ENCODE measurements at regions not wholly inside any gene's neighbourhood (a gene's known extent, or its start where the extent isn't known, plus 50 kb on each side); places are given as distances from the start of the nearest gene placed in this dataset.

DNA sequence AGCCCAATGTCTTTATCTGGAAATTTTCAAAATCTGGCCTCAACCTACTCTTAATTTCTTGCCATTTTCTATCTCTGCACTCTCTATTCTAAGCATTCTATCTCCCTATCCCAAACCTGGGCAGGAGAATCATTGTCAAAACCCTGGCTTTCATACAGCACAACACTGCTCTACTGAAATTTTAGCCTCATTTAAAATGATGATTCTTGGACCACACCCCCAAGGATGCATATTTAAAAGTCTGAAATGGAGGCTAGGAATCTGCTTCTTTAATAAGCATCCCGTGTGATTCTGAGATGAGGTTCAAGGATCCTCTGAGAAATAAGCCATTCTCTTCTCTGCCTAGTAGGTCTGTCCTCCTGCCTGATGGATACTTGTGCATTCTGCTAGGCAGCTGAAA, 50.8 kb upstream of the EGR2 start:
- no peak for DNase-seq

GRCh38 chr10:62866451-62866850, 50.3 kb upstream of the EGR2 start:
- no peak for DNase-seq
